Tibial artery (tissue), 4 donors: ENCODE measurements at regions not wholly inside any gene's neighbourhood (a gene's known extent, or its start where the extent isn't known, plus 50 kb on each side); places are given as distances from the start of the nearest gene placed in this dataset.

Experiments used
- DNase-seq, 2 donors: peaks; one replicate each; pipeline ENCODE4 v3.0.0-alpha.2; 2019
- H3K27ac ChIP-seq, 2 donors: fragments of 200-600 bp; sonication (generic) in 1 of 2; 1 replicate in 1 of 2; 2 replicates in 1 of 2; pipeline ENCODE4 v1.5.1; 2018 to 2019; ENCODE audit warnings: mild to moderate bottlenecking in 1 of 2
- H3K27me3 ChIP-seq, 2 donors: fragments of 200-600 bp; sonication (generic) in 1 of 2; one replicate each; pipeline versions ENCODE4 v1.5.1 to v1.6.0; 2016 to 2019
- H3K36me3 ChIP-seq, 3 donors: fragments of 200-600 bp; sonication (generic) in 2 of 3; one replicate each; pipeline ENCODE4 v1.5.1; 2016 to 2019; ENCODE audit warnings: mild to moderate bottlenecking in 2 of 3
- H3K4me1 ChIP-seq, 4 donors: fragments of 200-600 bp; sonication (generic) in 2 of 4; 1 replicate in 3 of 4; 2 replicates in 1 of 4; pipeline ENCODE4 v1.5.1; 2016 to 2019
- H3K4me3 ChIP-seq, 2 donors: fragments of 200-600 bp; sonication (generic) in 1 of 2; 1 replicate in 1 of 2; 2 replicates in 1 of 2; pipeline ENCODE4 v1.5.1; 2018 to 2019; ENCODE audit warnings: mild to moderate bottlenecking in 2 of 2
- H3K9me3 ChIP-seq, 3 donors: fragments of 200-600 bp; sonication (generic) in 1 of 3; one replicate each; pipeline ENCODE4 v1.5.1; 2016 to 2019
- CTCF ChIP-seq, 2 experiments: fragments of 200-600 bp in 1 of 2; fragments of 450-650 bp in 1 of 2; IDR thresholded peaks; one replicate each; pipeline ENCODE4 v1.5.1; 2017 to 2019; ENCODE audit warnings: antibody characterized with exemption in 2 of 2, mild to moderate bottlenecking in 1 of 2, moderate library complexity in 1 of 2
- intact Hi-C: fragments of 100-400 bp; cut with DNase I; formaldehyde crosslinking; loops from one replicate; pipeline ENCODE4 v1.15.0; 2023; ENCODE audit warnings: low total_unique reads

- DNase-seq = no peak
- no peak for TF ChIP-seq CTCF (IDR thresholded peaks at IDR 0.05)
Measured at GRCh38 chr16:49097964-49098363, 183.7 kb downstream of the CBLN1 start.

DNA sequence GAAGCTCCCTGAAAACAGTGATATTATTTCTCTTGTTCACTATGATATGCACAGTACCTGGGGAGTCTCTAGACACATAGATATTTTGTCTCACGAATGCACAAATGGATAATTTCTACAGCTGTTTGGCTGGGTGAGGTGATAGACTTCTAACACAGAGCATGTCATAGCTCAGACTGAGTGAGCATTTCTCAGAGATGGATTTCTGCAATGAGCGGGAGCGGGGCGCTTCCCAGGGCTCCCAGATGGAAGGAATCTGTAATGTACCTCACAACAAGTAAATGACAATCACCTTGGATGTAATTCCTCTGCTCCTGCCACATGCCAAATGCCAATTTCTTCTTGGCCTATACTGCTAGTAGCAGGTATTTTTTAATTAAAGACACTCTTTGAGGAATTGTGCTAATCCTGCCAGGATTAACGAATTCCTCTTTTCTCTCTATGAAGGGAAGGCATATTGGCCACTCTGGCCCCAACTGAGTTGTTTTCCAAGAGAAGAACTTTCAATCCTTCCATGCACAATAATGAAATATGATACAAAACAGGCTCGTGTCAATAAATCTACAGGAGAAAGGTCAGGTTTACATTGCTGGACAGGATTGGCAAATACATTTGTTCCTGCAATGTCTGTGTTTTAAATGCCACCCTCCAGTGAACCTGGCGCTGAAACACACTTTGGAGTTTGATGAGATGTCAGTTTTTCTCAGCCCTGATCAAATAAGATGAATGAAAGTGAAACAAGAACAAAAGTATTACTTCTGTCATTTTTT is 185.3 kb downstream of the CBLN1 start:
- no peak for DNase-seq
- Histone ChIP-seq H3K9me3 (no peaks in the 10 kb centered on the region), H3K27me3 (no peaks in the 10 kb centered on the region), H3K27ac (no peak overlapping the region), H3K4me3 (no peak overlapping the region), H3K4me1 (no peaks in the 10 kb centered on the region), H3K36me3 (no peaks in the 10 kb centered on the region)
- intact Hi-C loops = no loop called here
- TF ChIP-seq CTCF (IDR thresholded peaks at IDR 0.05) = no peak

More at GRCh38 chr16:49097964-49098363, 183.7 kb downstream of the CBLN1 start:
- Histone ChIP-seq H3K4me1 (no peaks in the 10 kb centered on the region), H3K27me3 (no peaks in the 10 kb centered on the region), H3K27ac (no peak overlapping the region), H3K4me3 (no peak overlapping the region), H3K9me3 (no peaks in the 10 kb centered on the region), H3K36me3 (no peaks in the 10 kb centered on the region)
- intact Hi-C loops = no loop called here

DNA sequence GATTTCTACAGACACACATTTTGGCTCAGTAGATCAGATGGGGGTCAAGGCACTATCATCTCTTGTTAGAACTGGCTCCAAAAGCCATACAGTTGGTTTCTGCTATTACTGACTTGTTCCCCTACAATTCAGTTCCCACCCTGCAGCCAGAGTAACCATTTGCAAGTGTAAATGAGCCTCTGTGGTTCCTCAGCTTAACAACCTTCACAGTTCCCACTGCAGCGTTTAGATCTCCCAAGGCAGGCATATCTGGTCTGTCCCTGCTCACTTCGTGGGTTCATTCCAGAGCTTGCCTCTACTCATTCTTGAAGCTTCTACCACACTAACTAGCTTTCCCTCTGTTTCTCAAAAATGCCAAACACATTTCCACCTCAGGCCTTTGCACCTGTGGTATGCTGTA is 186.1 kb downstream of the CBLN1 start:
- intact Hi-C loops = no loop called here
- no peak overlapping the region for H3K27ac ChIP-seq
- no peak for TF ChIP-seq CTCF (IDR thresholded peaks at IDR 0.05)

GRCh38 chr16:49094471-49094870 is 187.2 kb downstream of the CBLN1 start:
- no peaks in the 10 kb centered on the region for H3K36me3 ChIP-seq
- TF ChIP-seq CTCF (IDR thresholded peaks at IDR 0.05) = no peak
- no peak overlapping the region for H3K27ac ChIP-seq
- H3K9me3 ChIP-seq = no peaks in the 10 kb centered on the region
- no peak for DNase-seq
- no peaks in the 10 kb centered on the region for H3K27me3 ChIP-seq
- no peak overlapping the region for H3K4me3 ChIP-seq
- intact Hi-C loops = no loop called here
- no peaks in the 10 kb centered on the region for H3K4me1 ChIP-seq

More for the DNA sequence above, 186.1 kb downstream of the CBLN1 start:
- H3K9me3 ChIP-seq = no peaks in the 10 kb centered on the region
- no peaks in the 10 kb centered on the region for H3K27me3 ChIP-seq
- no peaks in the 10 kb centered on the region for H3K4me1 ChIP-seq
- no peak overlapping the region for H3K4me3 ChIP-seq
- no peak for DNase-seq
- no peaks in the 10 kb centered on the region for H3K36me3 ChIP-seq

DNA sequence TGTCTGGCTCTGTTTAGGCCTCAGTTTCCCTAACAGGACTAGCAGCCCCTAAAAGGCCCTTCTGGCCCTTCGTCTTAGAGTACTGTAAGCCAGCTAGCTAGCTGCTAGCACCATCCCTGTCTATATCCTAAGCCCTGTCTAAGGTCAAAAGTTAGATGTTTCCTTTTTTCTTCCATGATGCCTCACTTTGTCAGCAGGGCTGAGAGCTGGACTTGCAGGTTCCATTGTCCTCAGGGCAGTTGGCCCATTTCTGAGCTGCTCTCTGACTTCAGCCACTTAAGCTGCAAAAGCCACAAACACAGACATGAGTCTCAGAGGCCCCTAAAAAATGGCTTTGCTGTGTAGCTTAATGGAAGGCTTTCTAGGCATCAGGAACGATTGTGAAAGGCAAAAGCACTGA is 187.7 kb downstream of the CBLN1 start:
- no peak for TF ChIP-seq CTCF (IDR thresholded peaks at IDR 0.05)
- Histone ChIP-seq H3K9me3 (no peaks in the 10 kb centered on the region), H3K4me3 (no peak overlapping the region), H3K27me3 (no peaks in the 10 kb centered on the region), H3K36me3 (no peaks in the 10 kb centered on the region), H3K4me1 (no peaks in the 10 kb centered on the region), H3K27ac (no peak overlapping the region)
- DNase-seq = no peak
- intact Hi-C loops = no loop called here
